ENCODE measurements at regions not wholly inside any gene's neighbourhood (a gene's known extent, or its start where the extent isn't known, plus 50 kb on each side); places are given as distances from the start of the nearest gene placed in this dataset.
A peak's percentile ranks its signal among the peaks of the same experiment; 100 is the strongest.
"Not testable (repeated sequence)": the region's sequence is repeated elsewhere in the genome, so short reads cannot be mapped to it uniquely, and the experiment has no call there.

DNA sequence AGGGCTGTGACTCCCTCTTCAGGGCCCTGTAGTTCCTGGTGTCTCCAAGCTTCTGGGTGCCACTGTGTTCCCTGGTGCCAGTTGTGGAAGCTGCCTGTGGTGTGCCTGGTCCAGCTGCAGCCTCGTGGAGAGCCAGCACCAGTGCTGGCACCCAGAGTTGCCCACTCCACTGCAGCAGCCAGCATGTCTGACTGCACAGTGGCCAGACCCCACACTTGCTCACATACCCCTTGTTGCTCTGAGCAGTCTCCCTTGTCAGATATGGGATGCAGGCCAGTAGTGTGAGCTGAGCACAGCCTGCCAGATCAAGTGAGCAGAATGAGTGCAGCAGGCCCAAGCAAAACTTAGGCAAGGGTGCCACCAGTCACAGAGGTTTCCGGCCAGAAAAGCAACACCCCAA lies 108.6 kb downstream of the ZMAT1 start:
- in situ Hi-C loops (cut with HindIII; ENCODE audit: low sequenced_read_pairs): no loop called here
- TF ChIP-seq, protein P1, sequence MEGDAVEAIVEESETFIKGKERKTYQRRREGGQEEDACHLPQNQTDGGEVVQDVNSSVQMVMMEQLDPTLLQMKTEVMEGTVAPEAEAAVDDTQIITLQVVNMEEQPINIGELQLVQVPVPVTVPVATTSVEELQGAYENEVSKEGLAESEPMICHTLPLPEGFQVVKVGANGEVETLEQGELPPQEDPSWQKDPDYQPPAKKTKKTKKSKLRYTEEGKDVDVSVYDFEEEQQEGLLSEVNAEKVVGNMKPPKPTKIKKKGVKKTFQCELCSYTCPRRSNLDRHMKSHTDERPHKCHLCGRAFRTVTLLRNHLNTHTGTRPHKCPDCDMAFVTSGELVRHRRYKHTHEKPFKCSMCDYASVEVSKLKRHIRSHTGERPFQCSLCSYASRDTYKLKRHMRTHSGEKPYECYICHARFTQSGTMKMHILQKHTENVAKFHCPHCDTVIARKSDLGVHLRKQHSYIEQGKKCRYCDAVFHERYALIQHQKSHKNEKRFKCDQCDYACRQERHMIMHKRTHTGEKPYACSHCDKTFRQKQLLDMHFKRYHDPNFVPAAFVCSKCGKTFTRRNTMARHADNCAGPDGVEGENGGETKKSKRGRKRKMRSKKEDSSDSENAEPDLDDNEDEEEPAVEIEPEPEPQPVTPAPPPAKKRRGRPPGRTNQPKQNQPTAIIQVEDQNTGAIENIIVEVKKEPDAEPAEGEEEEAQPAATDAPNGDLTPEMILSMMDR (IDR thresholded peaks at IDR 0.05; ENCODE audit: low read depth, low read length, missing control alignments): no peak

DNA sequence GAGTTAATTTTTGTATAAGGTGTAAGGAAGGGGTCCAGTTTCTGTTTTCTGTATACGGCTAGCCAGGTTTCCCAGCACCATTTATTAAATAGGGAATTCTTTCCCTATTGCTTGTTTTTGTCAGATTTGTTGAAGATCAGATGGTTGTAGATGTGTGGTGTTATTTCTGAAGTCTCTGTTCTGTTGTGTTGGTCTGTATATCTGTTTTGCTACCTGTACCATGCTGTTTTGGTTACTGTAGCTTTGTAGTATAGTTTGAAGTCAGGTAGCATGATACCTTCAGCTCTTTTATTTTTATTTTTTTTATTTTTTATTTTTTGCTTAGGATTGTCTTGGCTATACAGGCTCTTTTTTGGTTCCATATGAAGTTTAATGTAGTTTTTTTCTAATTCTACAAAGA lies 114.1 kb downstream of the ZMAT1 start:
- DNase-seq (ENCODE audit: low read depth); H3K4me3 ChIP-seq (ENCODE audit: low read depth, low read length); in situ Hi-C loops (cut with HindIII; ENCODE audit: low sequenced_read_pairs): not testable (repeated sequence)

More for the DNA sequence above, 108.6 kb downstream of the ZMAT1 start:
- H3K4me3 ChIP-seq (ENCODE audit: low read depth, low read length): no peak overlapping the region
- no peak for DNase-seq (ENCODE audit: low read depth)

DNA sequence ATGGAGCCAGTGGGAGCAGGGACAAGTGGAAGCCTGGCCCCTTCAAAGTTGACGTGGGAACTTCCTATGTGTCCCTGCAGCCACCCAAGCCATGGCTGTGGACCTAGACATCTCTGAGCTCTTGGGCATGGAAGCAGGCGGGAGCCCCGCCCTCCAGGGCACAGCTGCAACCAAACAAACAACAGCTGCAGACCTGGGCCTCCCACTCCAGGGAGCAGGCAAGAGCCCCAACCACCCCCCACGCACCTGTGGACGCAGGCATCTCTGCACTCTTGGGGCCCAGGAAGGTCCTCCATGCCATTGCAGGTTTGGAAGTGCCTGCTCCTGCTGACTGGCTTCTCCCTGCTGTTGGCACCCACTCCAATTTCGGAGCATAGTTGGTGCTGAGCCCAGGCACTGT lies 118.6 kb downstream of the ZMAT1 start:
- TF ChIP-seq, protein P1 (IDR thresholded peaks at IDR 0.05; ENCODE audit: low read depth, low read length, missing control alignments): no peak
- in situ Hi-C loops (cut with HindIII; ENCODE audit: low sequenced_read_pairs): no loop called here
- no peak for DNase-seq (ENCODE audit: low read depth)
- H3K4me3 ChIP-seq (ENCODE audit: low read depth, low read length): no peak overlapping the region

DNA sequence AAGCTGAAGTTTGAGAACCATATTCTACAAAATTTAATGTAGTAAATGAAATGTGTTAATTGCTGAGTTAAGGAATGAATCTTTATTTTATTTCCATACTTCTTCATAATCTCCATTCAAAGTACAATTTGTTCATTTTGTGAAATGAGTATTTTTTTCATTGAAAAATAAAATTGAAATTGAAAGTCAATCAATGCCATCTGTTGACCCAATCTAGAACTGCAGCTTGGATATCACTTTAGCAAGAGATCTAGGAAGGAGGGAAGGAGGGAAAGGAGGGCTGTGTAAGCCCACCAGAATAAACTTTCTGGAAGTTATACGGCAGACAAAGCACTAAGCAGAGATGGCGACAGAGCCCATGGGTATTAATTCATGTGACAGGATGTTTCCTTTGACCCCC lies 128.4 kb downstream of the ZMAT1 start:
- no peak overlapping the region for H3K4me3 ChIP-seq (ENCODE audit: low read depth, low read length)
- in situ Hi-C loops (cut with HindIII; ENCODE audit: low sequenced_read_pairs): no loop called here
- TF ChIP-seq, protein P1 (IDR thresholded peaks at IDR 0.05; ENCODE audit: low read depth, low read length, missing control alignments): peak; percentile 47
- peak; percentile 1 for DNase-seq (ENCODE audit: low read depth)

DNA sequence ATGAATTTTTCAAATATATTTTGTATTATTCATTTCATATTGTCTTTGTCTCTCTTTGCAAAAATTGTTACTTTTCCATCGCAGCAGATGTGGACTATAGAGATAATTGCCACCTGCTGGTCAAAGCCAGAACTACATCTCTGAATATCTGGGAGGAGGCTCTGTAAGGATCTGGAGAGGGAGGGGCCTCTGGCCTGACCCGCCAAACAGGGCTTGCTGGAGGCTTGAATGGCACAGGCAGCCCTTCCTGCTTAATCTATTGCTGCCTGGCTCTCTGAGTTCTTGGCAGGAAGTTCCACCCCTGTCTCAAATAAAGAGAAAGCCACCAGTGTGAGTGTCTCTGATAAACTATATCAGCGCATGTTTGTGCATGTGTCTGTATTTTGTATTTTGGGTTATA lies 132.4 kb downstream of the ZMAT1 start:
- no peak overlapping the region for H3K4me3 ChIP-seq (ENCODE audit: low read depth, low read length)
- in situ Hi-C loops (cut with HindIII; ENCODE audit: low sequenced_read_pairs): no loop called here
- peak; percentile 72 for DNase-seq (ENCODE audit: low read depth)
- TF ChIP-seq, protein P1 (IDR thresholded peaks at IDR 0.05; ENCODE audit: low read depth, low read length, missing control alignments): peak; percentile 62

DNA sequence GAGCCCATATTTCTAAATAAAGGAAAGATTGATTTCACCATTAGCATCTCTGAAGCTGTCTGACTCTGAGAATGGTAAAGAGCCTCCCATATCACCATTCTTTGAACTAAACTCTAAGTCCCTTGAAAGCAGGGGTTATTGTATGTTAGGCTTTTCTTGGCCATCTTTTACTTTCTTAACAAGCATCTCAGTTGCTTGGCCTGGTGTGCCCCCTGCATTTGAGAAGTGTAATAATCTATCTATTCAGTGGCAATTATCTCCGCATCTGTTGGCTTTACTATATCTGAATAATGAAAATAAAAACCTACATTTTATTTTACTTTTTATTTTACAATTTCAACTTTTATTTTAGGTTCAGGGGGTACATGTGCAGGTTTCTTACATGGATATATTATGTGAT lies 128.3 kb upstream of the ARMCX2 start:
- no peak overlapping the region for H3K4me3 ChIP-seq (ENCODE audit: low read depth, low read length)
- TF ChIP-seq, protein P1 (IDR thresholded peaks at IDR 0.05; ENCODE audit: low read depth, low read length, missing control alignments): no peak
- in situ Hi-C loops (cut with HindIII; ENCODE audit: low sequenced_read_pairs): no loop called here
- no peak for DNase-seq (ENCODE audit: low read depth)

DNA sequence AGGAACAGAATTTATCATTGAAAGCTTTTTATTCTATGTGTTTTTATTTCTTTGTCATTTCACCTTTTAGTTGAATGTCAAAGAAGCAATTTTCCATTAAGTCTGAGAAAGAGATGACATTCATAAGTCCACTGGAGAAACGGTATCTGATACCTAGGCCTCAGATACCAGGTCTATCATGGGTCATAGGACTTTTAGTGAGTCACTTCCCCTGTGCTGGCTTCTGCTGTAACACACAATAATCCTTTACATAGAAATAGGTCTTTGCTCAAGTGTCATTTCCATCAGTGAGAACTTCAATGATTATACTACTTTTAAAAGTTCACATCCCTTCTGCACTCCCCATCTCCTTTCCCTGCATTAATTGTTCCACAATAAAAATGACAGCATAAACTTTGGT lies 125.5 kb upstream of the ARMCX2 start:
- in situ Hi-C loops (cut with HindIII; ENCODE audit: low sequenced_read_pairs): no loop called here
- H3K4me3 ChIP-seq (ENCODE audit: low read depth, low read length): no peak overlapping the region
- TF ChIP-seq, protein P1 (IDR thresholded peaks at IDR 0.05; ENCODE audit: low read depth, low read length, missing control alignments): no peak
- no peak for DNase-seq (ENCODE audit: low read depth)

DNA sequence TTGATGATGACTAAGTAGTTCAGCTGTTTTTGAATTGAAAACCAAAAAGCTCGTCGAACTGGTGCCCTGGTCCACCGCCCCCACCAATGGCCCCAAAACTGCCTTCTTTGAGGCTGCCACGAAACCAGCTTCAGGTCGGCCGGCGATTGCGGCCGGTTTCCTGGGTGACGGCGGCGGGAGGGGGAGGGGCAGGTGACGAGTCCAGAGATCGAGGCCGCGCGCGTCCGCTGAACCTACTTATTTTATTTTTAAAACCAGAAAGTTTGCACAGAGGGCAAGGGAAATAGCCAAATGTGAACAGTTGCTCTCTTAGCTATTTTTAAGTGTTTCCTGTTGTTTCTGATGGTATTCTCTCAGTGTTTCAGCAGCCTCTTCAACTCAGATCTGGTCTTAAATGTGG lies 120.8 kb upstream of the ARMCX2 start:
- in situ Hi-C loops (cut with HindIII; ENCODE audit: low sequenced_read_pairs); DNase-seq (ENCODE audit: low read depth); H3K4me3 ChIP-seq (ENCODE audit: low read depth, low read length): not testable (repeated sequence)

Data from astrocyte of the cerebellum (primary cell).